Jurkat, Clone E6-1 (cell line): ENCODE measurements at regions not wholly inside any gene's neighbourhood (a gene's known extent, or its start where the extent isn't known, plus 50 kb on each side); places are given as distances from the start of the nearest gene placed in this dataset.
"Not testable (repeated sequence)": the region's sequence is repeated elsewhere in the genome, so short reads cannot be mapped to it uniquely, and the experiment has no call there.

ENCODE experiments used
- DNase-seq: peaks from one replicate; pipeline ENCODE4 v3.0.0-alpha.2; 2011; ENCODE audit warnings: low read depth, low spot score
- H3K4me3 ChIP-seq: 2 replicates; pipeline ENCODE4 v1.5.1; 2011; ENCODE audit warnings: mild to moderate bottlenecking, low read length, control low read depth, moderate library complexity

DNA sequence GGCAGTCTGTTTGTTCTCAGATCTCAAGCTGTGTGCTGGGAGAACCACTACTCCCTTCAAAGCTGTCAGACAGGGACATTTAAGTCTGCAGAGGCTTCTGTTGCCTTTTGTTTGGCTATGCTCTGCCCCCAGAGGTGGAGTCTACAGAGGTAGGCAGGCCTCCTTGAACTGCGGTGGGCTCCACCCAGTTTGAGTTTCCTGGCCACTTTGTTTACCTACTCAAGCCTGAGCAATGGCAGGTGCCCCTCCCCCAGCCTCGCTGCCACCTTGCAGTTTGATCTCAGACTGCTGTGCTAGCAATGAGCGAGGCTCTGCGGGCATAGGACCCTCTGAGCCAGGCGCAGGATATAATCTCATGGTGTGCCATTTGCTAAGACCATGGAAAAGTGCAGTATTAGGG is 138.3 kb downstream of the TPBG start:
- H3K4me3 ChIP-seq, DNase-seq: not testable (repeated sequence)

- no peak for DNase-seq
- no peak overlapping the region for H3K4me3 ChIP-seq
Measured at GRCh38 chr6:82506526-82506925, 142.9 kb downstream of the TPBG start.

DNA sequence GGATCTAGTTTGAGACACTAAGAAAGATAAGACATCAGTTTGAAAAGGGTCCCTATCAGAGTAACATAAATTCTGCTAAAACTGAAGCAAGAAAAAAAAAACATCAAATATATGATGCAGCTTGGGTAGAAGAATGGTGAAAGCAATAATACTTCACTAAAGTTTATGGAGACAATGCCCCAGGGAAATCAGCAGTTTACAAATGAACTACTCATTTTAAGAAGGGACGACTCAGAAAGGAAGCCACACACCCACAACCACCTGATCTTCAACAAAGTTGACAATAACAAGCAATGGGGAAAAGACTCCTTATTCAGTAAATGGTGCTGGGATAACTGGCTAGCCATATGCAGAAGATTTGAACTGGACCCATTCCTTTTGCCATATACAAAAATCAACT is 143.5 kb downstream of the TPBG start:
- H3K4me3 ChIP-seq: no peak overlapping the region
- no peak for DNase-seq

GRCh38 chr6:82511546-82511945 is 147.9 kb downstream of the TPBG start:
- DNase-seq: peak; percentile 81
- no peak overlapping the region for H3K4me3 ChIP-seq

- not testable (repeated sequence) for DNase-seq, H3K4me3 ChIP-seq
Measured at GRCh38 chr6:82517896-82518295, 154.3 kb downstream of the TPBG start.

DNA sequence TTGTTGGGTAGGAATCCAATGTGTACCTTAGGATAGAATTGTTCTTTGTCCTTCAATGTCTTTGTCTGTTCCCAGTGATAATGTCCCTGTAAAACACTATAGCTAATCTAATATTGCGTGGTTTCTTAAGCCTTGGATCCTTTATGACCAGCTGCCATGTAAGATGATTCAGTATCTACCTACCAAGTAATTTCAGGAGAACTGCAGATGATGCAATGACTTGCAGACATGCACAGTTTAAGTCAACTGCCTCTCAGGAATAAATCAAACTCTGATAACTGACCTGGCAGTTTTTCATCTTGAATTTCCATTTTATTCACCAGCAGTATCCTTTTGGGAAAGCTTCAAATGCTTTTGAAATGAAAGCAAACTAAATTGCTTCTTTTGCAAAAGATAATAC is 157.8 kb downstream of the TPBG start:
- DNase-seq: no peak
- no peak overlapping the region for H3K4me3 ChIP-seq

- DNase-seq: no peak
Measured at GRCh38 chr6:82521861-82522260, 158.2 kb downstream of the TPBG start.

DNA sequence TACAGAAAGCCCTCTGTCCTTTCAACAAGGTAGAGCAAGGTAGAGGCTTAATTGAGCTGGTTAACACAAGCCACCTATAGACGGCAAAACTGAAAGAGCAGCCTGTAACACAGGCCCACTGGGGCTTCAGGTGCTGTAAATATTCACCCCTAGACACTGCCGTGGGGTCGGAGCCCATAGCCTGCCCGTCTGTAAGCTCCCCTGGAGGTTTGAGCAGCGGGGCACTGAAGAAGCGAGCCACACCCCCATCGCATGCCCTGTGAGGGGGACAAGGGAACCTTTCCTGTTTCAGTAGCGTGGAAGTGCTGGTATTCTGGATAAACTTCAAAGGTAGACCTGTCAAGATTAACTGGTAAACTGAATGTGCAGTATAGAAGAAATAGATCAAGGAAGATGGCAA is 160.4 kb downstream of the TPBG start:
- no peak for DNase-seq
- no peak overlapping the region for H3K4me3 ChIP-seq

More at GRCh38 chr6:82521861-82522260, 158.2 kb downstream of the TPBG start:
- no peak overlapping the region for H3K4me3 ChIP-seq

GRCh38 chr6:82525775-82526495 is 162.3 kb downstream of the TPBG start:
- H3K4me3 ChIP-seq: no peak overlapping the region
- DNase-seq: no peak

- not testable (repeated sequence) for H3K4me3 ChIP-seq, DNase-seq
Measured at GRCh38 chr6:82529960-82530460, 166.4 kb downstream of the TPBG start.

DNA sequence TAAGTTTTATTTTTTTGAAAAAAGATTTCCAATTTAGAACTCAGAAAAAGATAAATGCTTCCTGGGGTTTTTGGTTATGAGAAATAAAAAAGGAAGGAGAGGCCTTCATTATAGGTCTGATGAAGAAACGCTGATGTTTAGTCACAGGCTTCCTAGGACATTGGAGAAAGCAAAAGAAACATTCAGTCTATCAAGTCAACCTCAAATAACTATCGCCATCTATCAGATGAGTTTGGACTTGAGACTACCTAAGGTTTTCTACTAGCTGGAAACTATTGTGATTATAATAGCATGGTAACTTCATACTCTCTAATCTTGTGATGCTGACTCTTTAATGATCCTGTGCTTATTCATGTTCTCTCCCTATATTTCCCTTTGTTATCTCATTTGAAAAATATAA is 171.3 kb downstream of the TPBG start:
- no peak for DNase-seq
- no peak overlapping the region for H3K4me3 ChIP-seq

GRCh38 chr6:82549480-82549879 is 185.9 kb downstream of the TPBG start:
- not testable (repeated sequence) for DNase-seq

DNA sequence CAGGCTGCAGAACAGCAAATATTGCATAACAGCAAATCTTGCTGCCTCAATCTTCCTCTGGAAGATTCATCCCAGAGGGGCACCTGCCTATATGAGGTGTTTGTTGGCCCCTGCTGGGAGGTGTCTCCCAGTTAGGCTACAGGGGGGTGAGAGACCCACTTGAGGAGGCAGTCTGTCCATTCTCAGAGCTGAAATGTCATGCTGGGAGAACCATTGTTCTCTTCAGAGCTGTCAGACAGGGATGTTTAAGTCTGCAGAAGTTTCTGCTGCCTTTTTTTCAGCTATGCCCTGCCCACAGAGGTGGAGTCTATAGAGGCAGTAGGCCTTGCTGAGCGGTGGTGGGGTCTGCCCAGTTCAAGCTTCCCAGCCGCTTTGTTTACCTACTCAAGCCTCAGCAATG is 187.7 kb downstream of the TPBG start:
- not testable (repeated sequence) for DNase-seq, H3K4me3 ChIP-seq

More at GRCh38 chr6:82549480-82549879, 185.9 kb downstream of the TPBG start:
- not testable (repeated sequence) for H3K4me3 ChIP-seq

DNA sequence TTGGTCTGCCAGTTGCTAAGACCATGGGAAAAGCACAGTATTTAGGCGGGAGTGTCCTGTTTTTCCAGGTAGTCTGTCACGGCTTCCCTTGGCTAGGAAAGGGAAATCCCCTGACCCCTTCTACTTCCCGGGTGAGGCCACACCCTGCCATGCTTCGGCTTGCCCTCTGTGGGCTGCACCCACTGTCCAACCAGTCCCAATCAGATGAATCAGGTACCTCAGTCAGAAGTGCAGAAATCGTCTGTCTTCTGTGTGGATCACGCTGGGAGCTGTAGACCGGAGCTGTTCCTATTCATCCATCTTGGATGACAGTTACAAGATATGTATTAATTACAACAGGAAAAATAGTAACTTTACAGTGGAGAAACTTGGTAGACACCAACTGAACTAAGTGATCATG is 188.2 kb downstream of the TPBG start:
- H3K4me3 ChIP-seq: no peak overlapping the region
- no peak for DNase-seq

DNA sequence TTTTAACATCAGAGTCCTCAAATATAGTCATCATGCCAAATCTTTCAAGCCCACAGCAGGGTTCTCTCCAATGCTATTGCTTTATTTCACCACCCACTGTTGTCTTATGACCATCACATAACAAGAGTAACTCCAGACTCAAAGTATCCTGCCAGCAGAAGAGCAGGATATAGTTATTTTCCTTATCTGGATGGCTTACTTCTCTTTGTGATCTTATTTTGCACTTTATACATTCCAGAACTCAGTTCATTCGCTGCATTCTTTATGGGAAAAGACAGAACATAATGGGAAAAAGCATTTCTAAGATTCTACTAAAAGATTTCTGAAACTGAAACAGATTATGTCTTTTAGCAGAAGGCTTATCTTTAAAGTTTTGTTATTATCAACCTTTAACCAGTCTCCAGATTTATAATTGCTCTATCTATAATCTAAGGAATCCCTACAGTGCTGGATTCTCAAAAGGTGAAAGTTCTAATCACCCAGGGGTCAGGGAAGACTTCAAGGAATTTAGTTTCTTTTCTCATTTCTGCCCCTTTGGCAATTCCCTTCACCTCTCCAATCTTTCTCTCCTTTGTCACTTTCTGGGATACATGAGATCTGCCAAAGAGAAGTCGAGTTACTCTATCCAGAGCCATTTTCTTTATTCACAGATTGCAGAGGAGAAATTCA is 190.4 kb downstream of the TPBG start:
- no peak for DNase-seq
- no peak overlapping the region for H3K4me3 ChIP-seq

DNA sequence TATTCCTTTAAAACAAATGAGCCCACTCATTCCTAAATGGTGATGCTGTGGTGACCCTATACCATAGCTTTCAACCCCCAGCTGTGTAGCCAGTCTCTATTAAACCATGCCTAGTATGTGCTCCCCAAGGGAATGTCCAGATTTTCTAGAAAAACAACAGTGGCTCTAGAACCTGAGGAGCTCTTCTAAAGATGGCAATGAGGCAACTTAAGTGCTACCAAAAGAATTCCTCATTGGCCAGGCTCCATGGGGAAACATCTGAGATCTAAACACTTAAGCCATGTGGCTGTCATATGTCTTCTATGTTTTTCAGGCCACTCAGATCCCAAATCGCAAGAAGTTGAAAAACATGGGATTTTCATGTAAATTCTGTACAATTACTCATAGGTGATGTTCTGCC is 191.0 kb downstream of the TPBG start:
- DNase-seq: no peak
- H3K4me3 ChIP-seq: no peak overlapping the region

GRCh38 chr6:82555801-82556200 is 192.2 kb downstream of the TPBG start:
- no peak for DNase-seq
- H3K4me3 ChIP-seq: no peak overlapping the region

DNA sequence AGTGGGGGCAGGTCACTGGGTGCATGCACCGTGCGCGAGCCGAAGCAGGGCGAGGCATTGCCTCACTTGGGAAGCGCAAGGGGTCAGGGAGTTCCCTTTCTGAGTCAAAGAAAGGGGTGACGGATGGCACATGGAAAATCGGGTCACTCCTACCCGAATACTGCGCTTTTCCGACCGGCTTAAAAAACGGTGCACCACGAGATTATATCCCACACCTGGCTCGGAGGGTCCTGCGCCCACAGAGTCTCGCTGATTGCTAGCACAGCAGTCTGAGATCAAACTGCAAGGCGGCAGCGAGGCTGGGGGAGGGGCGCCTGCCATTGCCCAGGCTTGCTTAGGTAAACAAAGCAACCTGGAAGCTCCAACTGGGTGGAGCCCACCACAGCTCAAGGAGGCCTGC is 194.9 kb downstream of the TPBG start:
- DNase-seq, H3K4me3 ChIP-seq: not testable (repeated sequence)

GRCh38 chr6:82567621-82568020 is 204.0 kb downstream of the TPBG start:
- no peak overlapping the region for H3K4me3 ChIP-seq
- no peak for DNase-seq

- H3K4me3 ChIP-seq: no peak overlapping the region
- no peak for DNase-seq
Measured at GRCh38 chr6:82568290-82568993, 204.8 kb downstream of the TPBG start.
